ENCODE measurements at regions not wholly inside any gene's neighbourhood (a gene's known extent, or its start where the extent isn't known, plus 50 kb on each side); places are given as distances from the start of the nearest gene placed in this dataset.

DNA sequence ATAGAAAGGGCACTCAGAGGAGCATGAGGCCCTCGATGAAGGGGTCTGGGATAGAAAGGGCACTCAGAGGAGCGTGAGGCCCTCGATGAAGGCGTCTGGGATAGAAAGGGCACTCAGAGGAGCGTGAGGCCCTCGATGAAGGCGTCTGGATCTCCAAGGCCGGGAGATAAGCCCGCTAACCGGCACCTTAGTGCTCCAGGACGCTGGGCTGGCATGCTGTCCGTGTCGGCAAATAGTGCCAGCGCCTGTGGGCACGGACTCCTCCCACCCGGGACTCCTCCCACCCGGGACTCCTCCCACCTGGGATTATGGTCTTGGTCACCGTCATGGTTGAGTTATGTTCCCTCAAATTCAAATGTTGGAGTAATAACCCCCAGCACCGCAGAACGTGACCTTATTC, 725.3 kb downstream of the BRD1 start:
- in situ Hi-C loops (cut with HindIII; ENCODE audit: extremely low pct_ligation_motif_present, low pct_unique_long_range_greater_than_20kb) = no loop called here
- H3K9me3 ChIP-seq (ENCODE audit: low read length) = no peaks in the 10 kb centered on the region
- 17% methylated on average over 17 of the region's 20 CpGs for WGBS (ENCODE audit: low lambda C conversion rate)
- no peaks in the 10 kb centered on the region for H4K20me1 ChIP-seq (ENCODE audit: insufficient read depth, low read length)
- H3K4me2 ChIP-seq (ENCODE audit: low read depth, low read length) = no peak overlapping the region
- intact Hi-C loops (cut with micrococcal nuclease; ENCODE audit: unreplicated experiment) = no loop called here
- no peak overlapping the region for H3K9ac ChIP-seq (ENCODE audit: insufficient read depth, low read depth, low read length)
- no TSS peak for BruUV-seq (replicated peaks)
- DNase-seq (ENCODE audit: low spot score) (no peak), FAIRE-seq (no peak), ATAC-seq (no peak)
- no peak overlapping the region for H2AFZ ChIP-seq (ENCODE audit: low read length)
- no peaks in the 10 kb centered on the region for H3K79me2 ChIP-seq (ENCODE audit: insufficient read depth, low read length)
- H3K4me3 ChIP-seq (replicated peaks in 1 of 3; ENCODE audit: insufficient read depth in 1 of 3, low read depth in 2 of 3, low read length in 3 of 3) = no peak overlapping the region
- no peaks in the 10 kb centered on the region for H3K36me3 ChIP-seq (replicated peaks in 1 of 2; ENCODE audit: control insufficient read depth in 1 of 2, insufficient read depth in 2 of 2, low read length in 2 of 2)
- H3K4me1 ChIP-seq (ENCODE audit: insufficient read depth, low read length) = no peaks in the 10 kb centered on the region
- peaks cover 6 to 78% of the 10 kb centered on the region in 2 experiments for H3K27me3 ChIP-seq (ENCODE audit: control insufficient read depth in 1 of 2, insufficient read depth in 2 of 2, low read length in 2 of 2)
- no peak overlapping the region for H3K27ac ChIP-seq (ENCODE audit: extremely low read length, insufficient read depth, low read length)
- CTCF ChIA-PET (ENCODE audit: low intra/inter-chr PET ratio, low total read pairs) = no interaction called here
- POLR2A ChIA-PET = no interaction called here
- TF ChIP-seq TEAD2 (CRISPR knock-in tag; IDR thresholded peaks at IDR 0.05) = no peak
- TF ChIP-seq ZNF652 (CRISPR knock-in tag; IDR thresholded peaks at IDR 0.05; ENCODE audit: borderline replicate concordance, low read depth) = no peak
- no peak for TF ChIP-seq RELA (CRISPR knock-in tag; IDR thresholded peaks at IDR 0.05)
- TF ChIP-seq, protein P1, sequence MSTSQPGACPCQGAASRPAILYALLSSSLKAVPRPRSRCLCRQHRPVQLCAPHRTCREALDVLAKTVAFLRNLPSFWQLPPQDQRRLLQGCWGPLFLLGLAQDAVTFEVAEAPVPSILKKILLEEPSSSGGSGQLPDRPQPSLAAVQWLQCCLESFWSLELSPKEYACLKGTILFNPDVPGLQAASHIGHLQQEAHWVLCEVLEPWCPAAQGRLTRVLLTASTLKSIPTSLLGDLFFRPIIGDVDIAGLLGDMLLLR (CRISPR knock-in tag; IDR thresholded peaks at IDR 0.05) = no peak

DNA sequence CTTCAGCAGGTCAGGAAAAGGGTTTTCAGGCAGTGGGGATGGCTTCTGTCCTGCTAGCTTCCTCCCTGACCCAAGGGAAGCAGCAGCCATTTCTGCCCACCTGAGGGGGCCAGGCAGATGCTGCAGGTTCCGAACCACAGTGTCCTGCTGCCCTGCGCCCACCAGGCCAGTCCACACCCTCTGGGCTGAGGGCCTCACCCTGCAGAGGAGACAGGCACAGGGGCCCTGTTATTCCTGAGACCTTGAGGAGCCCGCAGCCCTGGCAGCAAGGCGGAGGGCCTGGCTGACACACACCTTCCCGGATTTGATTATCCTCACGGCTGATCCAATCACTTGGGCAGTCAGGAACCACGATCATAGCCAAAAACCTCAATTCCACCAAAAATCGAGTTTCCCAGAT, 725.8 kb downstream of the BRD1 start:
- intact Hi-C loops (cut with micrococcal nuclease; ENCODE audit: unreplicated experiment) = no loop called here
- Histone ChIP-seq H3K27me3 (ENCODE audit: control insufficient read depth in 1 of 2, insufficient read depth in 2 of 2, low read length in 2 of 2) (peaks cover 6 to 76% of the 10 kb centered on the region in 2 experiments), H3K79me2 (ENCODE audit: insufficient read depth, low read length) (no peaks in the 10 kb centered on the region), H4K20me1 (ENCODE audit: insufficient read depth, low read length) (no peaks in the 10 kb centered on the region), H3K4me3 (replicated peaks in 1 of 3; ENCODE audit: insufficient read depth in 1 of 3, low read depth in 2 of 3, low read length in 3 of 3) (no peak overlapping the region), H3K36me3 (replicated peaks in 1 of 2; ENCODE audit: control insufficient read depth in 1 of 2, insufficient read depth in 2 of 2, low read length in 2 of 2) (no peaks in the 10 kb centered on the region), H3K27ac (ENCODE audit: extremely low read length, insufficient read depth, low read length) (no peak overlapping the region), H2AFZ (ENCODE audit: low read length) (no peak overlapping the region), H3K9me3 (ENCODE audit: low read length) (no peaks in the 10 kb centered on the region), H3K9ac (ENCODE audit: insufficient read depth, low read depth, low read length) (no peak overlapping the region), H3K4me1 (ENCODE audit: insufficient read depth, low read length) (no peaks in the 10 kb centered on the region), H3K4me2 (ENCODE audit: low read depth, low read length) (no peak overlapping the region)
- ChIA-PET POLR2A (no interaction called here), CTCF (ENCODE audit: low intra/inter-chr PET ratio, low total read pairs) (no interaction called here)
- no TSS peak for BruUV-seq (replicated peaks)
- ATAC-seq (no peak), DNase-seq (ENCODE audit: low spot score) (no peak), FAIRE-seq (no peak)
- in situ Hi-C loops (cut with HindIII; ENCODE audit: extremely low pct_ligation_motif_present, low pct_unique_long_range_greater_than_20kb) = no loop called here
- no peak for TF ChIP-seq SNRNP70 (IDR thresholded peaks at IDR 0.05; ENCODE audit: low read depth, low read length)
- no peak for TF ChIP-seq ZSCAN21 (CRISPR knock-in tag; IDR thresholded peaks at IDR 0.05; ENCODE audit: borderline replicate concordance)
- TF ChIP-seq GATAD2A (CRISPR knock-in tag; IDR thresholded peaks at IDR 0.05) = no peak
- TF ChIP-seq, protein P2, sequence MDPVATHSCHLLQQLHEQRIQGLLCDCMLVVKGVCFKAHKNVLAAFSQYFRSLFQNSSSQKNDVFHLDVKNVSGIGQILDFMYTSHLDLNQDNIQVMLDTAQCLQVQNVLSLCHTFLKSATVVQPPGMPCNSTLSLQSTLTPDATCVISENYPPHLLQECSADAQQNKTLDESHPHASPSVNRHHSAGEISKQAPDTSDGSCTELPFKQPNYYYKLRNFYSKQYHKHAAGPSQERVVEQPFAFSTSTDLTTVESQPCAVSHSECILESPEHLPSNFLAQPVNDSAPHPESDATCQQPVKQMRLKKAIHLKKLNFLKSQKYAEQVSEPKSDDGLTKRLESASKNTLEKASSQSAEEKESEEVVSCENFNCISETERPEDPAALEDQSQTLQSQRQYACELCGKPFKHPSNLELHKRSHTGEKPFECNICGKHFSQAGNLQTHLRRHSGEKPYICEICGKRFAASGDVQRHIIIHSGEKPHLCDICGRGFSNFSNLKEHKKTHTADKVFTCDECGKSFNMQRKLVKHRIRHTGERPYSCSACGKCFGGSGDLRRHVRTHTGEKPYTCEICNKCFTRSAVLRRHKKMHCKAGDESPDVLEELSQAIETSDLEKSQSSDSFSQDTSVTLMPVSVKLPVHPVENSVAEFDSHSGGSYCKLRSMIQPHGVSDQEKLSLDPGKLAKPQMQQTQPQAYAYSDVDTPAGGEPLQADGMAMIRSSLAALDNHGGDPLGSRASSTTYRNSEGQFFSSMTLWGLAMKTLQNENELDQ (CRISPR knock-in tag; IDR thresholded peaks at IDR 0.05; ENCODE audit: borderline replicate concordance) = no peak
- no peak for TF ChIP-seq TCF12 (IDR thresholded peaks at IDR 0.05)
- no peak for TF ChIP-seq TCF12 (CRISPR knock-in tag; IDR thresholded peaks at IDR 0.05)
- no peak for TF ChIP-seq JARID2 (CRISPR knock-in tag; IDR thresholded peaks at IDR 0.05; ENCODE audit: insufficient replicate concordance)
- WGBS (ENCODE audit: low lambda C conversion rate) = 0% methylated on average over 3 of the region's 8 CpGs

Measured in HepG2 (cell line).